ENCODE measurements at regions not wholly inside any gene's neighbourhood (a gene's known extent, or its start where the extent isn't known, plus 50 kb on each side); places are given as distances from the start of the nearest gene placed in this dataset.

DNA sequence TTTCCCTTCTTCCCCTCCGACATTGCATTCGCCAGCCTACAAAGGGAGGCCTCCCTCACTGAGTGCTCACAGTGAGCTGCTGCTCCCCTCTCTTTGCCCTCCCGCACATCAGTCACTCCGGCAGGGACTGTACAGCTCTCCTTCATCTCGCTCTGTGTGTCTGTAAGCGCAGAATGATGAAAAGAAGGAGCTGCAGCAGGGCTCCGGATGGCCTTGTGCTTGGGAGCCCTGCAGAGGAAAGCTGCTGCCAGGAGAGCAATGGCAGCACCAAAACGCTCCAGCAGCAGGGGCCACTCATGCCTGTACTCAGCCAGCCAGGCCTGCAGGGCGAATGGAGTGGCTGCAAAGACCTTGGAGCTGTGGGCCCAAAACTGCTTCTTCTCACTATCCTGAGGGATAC lies 107.0 kb upstream of the NSMCE3 start:
- no peak overlapping the region for H3K4me3 ChIP-seq (ENCODE audit: low read depth, low read length)
- TF ChIP-seq KLF16 (tag by site-specific recombination; IDR thresholded peaks at IDR 0.05): no peak
- TF ChIP-seq ZNF677 (tag by site-specific recombination; IDR thresholded peaks at IDR 0.05): no peak
- no peak for TF ChIP-seq ZNF629 (tag by site-specific recombination; IDR thresholded peaks at IDR 0.05)
- no peak for TF ChIP-seq ZNF366 (tag by site-specific recombination; conservative IDR thresholded peaks at IDR 0.05)
- TF ChIP-seq, protein P1, sequence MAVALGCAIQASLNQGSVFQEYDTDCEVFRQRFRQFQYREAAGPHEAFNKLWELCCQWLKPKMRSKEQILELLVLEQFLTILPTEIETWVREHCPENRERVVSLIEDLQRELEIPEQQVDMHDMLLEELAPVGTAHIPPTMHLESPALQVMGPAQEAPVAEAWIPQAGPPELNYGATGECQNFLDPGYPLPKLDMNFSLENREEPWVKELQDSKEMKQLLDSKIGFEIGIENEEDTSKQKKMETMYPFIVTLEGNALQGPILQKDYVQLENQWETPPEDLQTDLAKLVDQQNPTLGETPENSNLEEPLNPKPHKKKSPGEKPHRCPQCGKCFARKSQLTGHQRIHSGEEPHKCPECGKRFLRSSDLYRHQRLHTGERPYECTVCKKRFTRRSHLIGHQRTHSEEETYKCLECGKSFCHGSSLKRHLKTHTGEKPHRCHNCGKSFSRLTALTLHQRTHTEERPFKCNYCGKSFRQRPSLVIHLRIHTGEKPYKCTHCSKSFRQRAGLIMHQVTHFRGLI (tag by site-specific recombination; IDR thresholded peaks at IDR 0.05): no peak
- no peak for TF ChIP-seq ZNF510 (tag by site-specific recombination; IDR thresholded peaks at IDR 0.05; ENCODE audit: insufficient replicate concordance)
- TF ChIP-seq ZNF530 (tag by site-specific recombination; IDR thresholded peaks at IDR 0.05; ENCODE audit: low read depth): no peak
- no peak for TF ChIP-seq ZNF221 (tag by site-specific recombination; IDR thresholded peaks at IDR 0.05; ENCODE audit: borderline replicate concordance)
- TF ChIP-seq ZNF791 (tag by site-specific recombination; IDR thresholded peaks at IDR 0.05): no peak
- TF ChIP-seq, protein P2, sequence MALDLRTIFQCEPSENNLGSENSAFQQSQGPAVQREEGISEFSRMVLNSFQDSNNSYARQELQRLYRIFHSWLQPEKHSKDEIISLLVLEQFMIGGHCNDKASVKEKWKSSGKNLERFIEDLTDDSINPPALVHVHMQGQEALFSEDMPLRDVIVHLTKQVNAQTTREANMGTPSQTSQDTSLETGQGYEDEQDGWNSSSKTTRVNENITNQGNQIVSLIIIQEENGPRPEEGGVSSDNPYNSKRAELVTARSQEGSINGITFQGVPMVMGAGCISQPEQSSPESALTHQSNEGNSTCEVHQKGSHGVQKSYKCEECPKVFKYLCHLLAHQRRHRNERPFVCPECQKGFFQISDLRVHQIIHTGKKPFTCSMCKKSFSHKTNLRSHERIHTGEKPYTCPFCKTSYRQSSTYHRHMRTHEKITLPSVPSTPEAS (tag by site-specific recombination; IDR thresholded peaks at IDR 0.05): no peak
- TF ChIP-seq, protein P3, sequence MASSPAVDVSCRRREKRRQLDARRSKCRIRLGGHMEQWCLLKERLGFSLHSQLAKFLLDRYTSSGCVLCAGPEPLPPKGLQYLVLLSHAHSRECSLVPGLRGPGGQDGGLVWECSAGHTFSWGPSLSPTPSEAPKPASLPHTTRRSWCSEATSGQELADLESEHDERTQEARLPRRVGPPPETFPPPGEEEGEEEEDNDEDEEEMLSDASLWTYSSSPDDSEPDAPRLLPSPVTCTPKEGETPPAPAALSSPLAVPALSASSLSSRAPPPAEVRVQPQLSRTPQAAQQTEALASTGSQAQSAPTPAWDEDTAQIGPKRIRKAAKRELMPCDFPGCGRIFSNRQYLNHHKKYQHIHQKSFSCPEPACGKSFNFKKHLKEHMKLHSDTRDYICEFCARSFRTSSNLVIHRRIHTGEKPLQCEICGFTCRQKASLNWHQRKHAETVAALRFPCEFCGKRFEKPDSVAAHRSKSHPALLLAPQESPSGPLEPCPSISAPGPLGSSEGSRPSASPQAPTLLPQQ (tag by site-specific recombination; IDR thresholded peaks at IDR 0.05): no peak
- TF ChIP-seq ZNF112 (tag by site-specific recombination; IDR thresholded peaks at IDR 0.05): no peak
- no peak for TF ChIP-seq ZNF121 (tag by site-specific recombination; IDR thresholded peaks at IDR 0.05)
- TF ChIP-seq, protein P4, sequence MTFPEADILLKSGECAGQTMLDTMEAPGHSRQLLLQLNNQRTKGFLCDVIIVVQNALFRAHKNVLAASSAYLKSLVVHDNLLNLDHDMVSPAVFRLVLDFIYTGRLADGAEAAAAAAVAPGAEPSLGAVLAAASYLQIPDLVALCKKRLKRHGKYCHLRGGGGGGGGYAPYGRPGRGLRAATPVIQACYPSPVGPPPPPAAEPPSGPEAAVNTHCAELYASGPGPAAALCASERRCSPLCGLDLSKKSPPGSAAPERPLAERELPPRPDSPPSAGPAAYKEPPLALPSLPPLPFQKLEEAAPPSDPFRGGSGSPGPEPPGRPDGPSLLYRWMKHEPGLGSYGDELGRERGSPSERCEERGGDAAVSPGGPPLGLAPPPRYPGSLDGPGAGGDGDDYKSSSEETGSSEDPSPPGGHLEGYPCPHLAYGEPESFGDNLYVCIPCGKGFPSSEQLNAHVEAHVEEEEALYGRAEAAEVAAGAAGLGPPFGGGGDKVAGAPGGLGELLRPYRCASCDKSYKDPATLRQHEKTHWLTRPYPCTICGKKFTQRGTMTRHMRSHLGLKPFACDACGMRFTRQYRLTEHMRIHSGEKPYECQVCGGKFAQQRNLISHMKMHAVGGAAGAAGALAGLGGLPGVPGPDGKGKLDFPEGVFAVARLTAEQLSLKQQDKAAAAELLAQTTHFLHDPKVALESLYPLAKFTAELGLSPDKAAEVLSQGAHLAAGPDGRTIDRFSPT (tag by site-specific recombination; IDR thresholded peaks at IDR 0.05): no peak
- TF ChIP-seq ZNF311 (tag by site-specific recombination; IDR thresholded peaks at IDR 0.05; ENCODE audit: borderline replicate concordance): no peak
- TF ChIP-seq SP3 (tag by site-specific recombination; IDR thresholded peaks at IDR 0.05): no peak
- no peaks in the 10 kb centered on the region for H3K9me3 ChIP-seq (ENCODE audit: control insufficient read depth, insufficient read depth, low read depth, low read length)
- H3K27ac ChIP-seq (ENCODE audit: extremely low read depth, low read depth, low read length): no peak overlapping the region
- H3K36me3 ChIP-seq (ENCODE audit: control insufficient read depth in 2 of 2, insufficient read depth in 1 of 2, low read length in 2 of 2): no peaks in the 10 kb centered on the region
- no peaks in the 10 kb centered on the region for H3K4me1 ChIP-seq (ENCODE audit: control insufficient read depth, insufficient read depth, low read length)
- ChIA-PET POLR2A (no interaction called here), CTCF (no interaction called here)

DNA sequence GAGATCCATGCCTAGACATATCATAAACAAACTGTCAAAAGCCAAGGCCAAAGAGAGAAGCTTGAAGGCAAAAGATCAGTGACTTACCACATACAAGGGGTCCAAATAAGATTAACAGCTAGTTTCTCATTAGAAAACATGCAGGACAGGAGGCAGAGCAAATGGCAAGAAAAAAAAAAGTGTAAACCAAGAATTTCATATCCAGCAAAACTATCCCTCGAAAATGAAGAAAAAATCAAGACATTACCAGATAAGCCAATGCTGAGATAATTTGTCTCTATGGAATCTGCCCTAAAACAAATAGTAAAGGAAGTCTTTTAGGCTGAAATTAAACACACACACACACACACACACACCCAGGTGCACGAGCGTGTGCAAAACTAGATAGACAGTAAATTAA lies 99.6 kb upstream of the NSMCE3 start:
- no peak overlapping the region for H3K4me3 ChIP-seq (ENCODE audit: low read depth, low read length)
- no peaks in the 10 kb centered on the region for H3K4me1 ChIP-seq (ENCODE audit: control insufficient read depth, insufficient read depth, low read length)
- no peaks in the 10 kb centered on the region for H3K9me3 ChIP-seq (ENCODE audit: control insufficient read depth, insufficient read depth, low read depth, low read length)
- no peak overlapping the region for H3K27ac ChIP-seq (ENCODE audit: extremely low read depth, low read depth, low read length)
- POLR2A ChIA-PET: no interaction called here
- TF ChIP-seq ZBTB7A (tag by site-specific recombination; IDR thresholded peaks at IDR 0.05; ENCODE audit: low read depth) (no peak), TCF7L2 (IDR thresholded peaks at IDR 0.05; ENCODE audit: borderline replicate concordance, low read depth, low read length) (no peak), ZNF747 (tag by site-specific recombination; IDR thresholded peaks at IDR 0.05) (no peak), OSR2 (tag by site-specific recombination; IDR thresholded peaks at IDR 0.05) (no peak), TRIM28 (IDR thresholded peaks at IDR 0.05; ENCODE audit: borderline replicate concordance, low read length) (no peak), ZNF214 (tag by site-specific recombination; IDR thresholded peaks at IDR 0.05; ENCODE audit: borderline replicate concordance) (no peak), SETDB1 (IDR thresholded peaks at IDR 0.05; ENCODE audit: insufficient read length, low read length) (peak; percentile 71)
- TF ChIP-seq, protein P5, sequence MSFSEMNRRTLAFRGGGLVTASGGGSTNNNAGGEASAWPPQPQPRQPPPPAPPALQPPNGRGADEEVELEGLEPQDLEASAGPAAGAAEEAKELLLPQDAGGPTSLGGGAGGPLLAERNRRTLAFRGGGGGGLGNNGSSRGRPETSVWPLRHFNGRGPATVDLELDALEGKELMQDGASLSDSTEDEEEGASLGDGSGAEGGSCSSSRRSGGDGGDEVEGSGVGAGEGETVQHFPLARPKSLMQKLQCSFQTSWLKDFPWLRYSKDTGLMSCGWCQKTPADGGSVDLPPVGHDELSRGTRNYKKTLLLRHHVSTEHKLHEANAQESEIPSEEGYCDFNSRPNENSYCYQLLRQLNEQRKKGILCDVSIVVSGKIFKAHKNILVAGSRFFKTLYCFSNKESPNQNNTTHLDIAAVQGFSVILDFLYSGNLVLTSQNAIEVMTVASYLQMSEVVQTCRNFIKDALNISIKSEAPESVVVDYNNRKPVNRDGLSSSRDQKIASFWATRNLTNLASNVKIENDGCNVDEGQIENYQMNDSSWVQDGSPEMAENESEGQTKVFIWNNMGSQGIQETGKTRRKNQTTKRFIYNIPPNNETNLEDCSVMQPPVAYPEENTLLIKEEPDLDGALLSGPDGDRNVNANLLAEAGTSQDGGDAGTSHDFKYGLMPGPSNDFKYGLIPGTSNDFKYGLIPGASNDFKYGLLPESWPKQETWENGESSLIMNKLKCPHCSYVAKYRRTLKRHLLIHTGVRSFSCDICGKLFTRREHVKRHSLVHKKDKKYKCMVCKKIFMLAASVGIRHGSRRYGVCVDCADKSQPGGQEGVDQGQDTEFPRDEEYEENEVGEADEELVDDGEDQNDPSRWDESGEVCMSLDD (tag by site-specific recombination; IDR thresholded peaks at IDR 0.05): no peak
- CTCF ChIA-PET: no interaction called here
- H3K36me3 ChIP-seq (ENCODE audit: control insufficient read depth in 2 of 2, insufficient read depth in 1 of 2, low read length in 2 of 2): no peaks in the 10 kb centered on the region
